ENCODE measurements at regions not wholly inside any gene's neighbourhood (a gene's known extent, or its start where the extent isn't known, plus 50 kb on each side); places are given as distances from the start of the nearest gene placed in this dataset.

GRCh38 chr7:156191090-156191489, 378.8 kb upstream of the SHH start:
- TF ChIP-seq CTCF (conservative IDR thresholded peaks at IDR 0.05 in 1 of 2, IDR thresholded peaks at IDR 0.05 in 1 of 2; ENCODE audit: extremely low read depth in 1 of 2, insufficient read depth in 1 of 2, low read depth in 1 of 2, low read length in 2 of 2) (no peak), EZH2 (IDR thresholded peaks at IDR 0.05; ENCODE audit: borderline replicate concordance, low read length) (no peak)

Measured in mammary epithelial cell (primary cell).